Omental fat pad (tissue), 3 donors: ENCODE measurements at regions not wholly inside any gene's neighbourhood (a gene's known extent, or its start where the extent isn't known, plus 50 kb on each side); places are given as distances from the start of the nearest gene placed in this dataset.

Experiments
- ATAC-seq: fragments of 150-250 bp; one replicate; pipeline ENCODE4 v1.9.1; 2016; ENCODE audit warnings: mild to moderate bottlenecking, moderate library complexity; ENCODE audit not compliant: low FRiP score
- DNase-seq: peaks from one replicate; pipeline ENCODE4 v3.0.0-alpha.2; 2019; ENCODE audit warnings: low spot score
- TF ChIP-seq, protein P1 (sequence below), 3 donors: fragments of 450-650 bp; IDR thresholded peaks; one replicate each; pipeline ENCODE4 v1.5.1; 2016 to 2017; ENCODE audit warnings: antibody characterized with exemption in 3 of 3, mild to moderate bottlenecking in 3 of 3, moderate library complexity in 2 of 3

DNA sequence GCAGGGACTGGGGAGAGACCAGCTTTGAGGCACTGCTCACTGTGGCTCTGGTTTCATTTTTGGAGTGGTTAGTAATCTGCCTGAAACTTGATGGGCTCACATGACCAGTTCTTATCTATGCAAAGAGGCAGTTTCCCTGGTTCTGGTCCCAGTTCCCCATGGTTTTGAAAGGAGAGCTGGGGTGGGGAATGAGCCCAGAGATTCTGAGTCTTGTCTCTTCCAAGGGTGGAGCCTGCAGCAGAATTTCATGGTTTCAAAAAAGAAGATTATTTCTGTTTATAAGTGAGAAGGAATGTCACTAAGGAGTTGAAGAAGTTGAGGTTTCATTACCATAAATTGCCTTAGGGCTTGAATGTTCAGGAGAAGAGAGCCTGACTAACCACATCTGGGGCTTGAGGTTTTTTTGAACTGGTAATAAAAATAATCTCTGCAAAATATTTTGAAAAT is 190.2 kb upstream of the HABP2 start:
- TF ChIP-seq, protein P1, sequence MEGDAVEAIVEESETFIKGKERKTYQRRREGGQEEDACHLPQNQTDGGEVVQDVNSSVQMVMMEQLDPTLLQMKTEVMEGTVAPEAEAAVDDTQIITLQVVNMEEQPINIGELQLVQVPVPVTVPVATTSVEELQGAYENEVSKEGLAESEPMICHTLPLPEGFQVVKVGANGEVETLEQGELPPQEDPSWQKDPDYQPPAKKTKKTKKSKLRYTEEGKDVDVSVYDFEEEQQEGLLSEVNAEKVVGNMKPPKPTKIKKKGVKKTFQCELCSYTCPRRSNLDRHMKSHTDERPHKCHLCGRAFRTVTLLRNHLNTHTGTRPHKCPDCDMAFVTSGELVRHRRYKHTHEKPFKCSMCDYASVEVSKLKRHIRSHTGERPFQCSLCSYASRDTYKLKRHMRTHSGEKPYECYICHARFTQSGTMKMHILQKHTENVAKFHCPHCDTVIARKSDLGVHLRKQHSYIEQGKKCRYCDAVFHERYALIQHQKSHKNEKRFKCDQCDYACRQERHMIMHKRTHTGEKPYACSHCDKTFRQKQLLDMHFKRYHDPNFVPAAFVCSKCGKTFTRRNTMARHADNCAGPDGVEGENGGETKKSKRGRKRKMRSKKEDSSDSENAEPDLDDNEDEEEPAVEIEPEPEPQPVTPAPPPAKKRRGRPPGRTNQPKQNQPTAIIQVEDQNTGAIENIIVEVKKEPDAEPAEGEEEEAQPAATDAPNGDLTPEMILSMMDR (IDR thresholded peaks at IDR 0.05): no peak
- ATAC-seq: peak; percentile 81
- no peak for DNase-seq

DNA sequence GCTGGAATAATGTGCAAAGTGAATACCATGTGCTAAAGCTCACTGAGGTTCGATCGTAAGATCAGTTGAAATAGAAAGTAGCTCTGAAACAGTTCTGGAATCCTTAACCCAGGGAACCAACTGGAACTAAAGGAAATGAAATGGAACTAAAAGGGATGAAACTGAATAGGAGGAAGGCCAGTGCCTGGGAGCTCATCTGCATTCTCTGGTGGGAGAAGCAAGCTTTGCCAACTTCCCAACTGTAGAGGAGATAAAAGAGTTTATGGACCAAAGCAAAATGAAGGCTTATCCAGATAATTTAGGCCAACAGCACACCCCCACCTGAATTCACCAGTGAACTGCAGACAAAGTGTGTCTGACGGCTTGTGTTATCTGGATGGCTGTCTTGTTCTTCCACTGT is 188.6 kb upstream of the HABP2 start:
- ATAC-seq: no peak
- TF ChIP-seq, protein P1 (IDR thresholded peaks at IDR 0.05): no peak
- no peak for DNase-seq

DNA sequence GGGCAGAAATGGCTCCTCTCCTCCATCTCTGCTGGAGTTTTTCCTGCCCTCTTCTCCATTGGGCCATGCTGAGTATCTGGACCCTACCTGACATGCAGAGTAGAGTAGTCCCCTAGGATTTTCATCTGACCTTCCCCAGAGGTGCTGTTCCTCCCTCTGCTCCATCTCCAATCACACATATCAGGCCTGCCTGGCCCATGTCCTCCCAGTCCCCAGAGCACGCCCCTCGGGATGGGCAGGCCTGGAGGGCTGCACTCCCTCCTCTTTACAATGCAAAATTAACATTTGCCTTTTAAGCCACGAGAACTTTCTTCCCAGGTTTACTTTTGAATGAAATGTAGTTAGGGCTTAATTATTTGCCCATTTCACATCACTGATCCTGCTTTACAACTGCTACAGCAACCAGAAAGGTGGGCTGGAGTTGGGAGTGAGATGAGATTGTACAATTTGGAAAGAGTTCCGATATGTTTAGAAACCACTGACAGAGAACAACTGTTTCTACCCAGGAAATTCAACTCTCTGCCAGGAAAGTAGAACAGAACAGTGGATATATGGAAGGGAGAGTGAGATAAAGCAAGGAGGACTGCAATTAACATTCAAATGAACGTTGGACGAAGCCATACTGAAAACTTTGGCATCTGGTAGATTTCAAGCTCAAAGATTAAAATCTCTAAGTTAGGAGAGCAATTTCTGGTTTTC is 184.0 kb upstream of the HABP2 start:
- DNase-seq (no peak), ATAC-seq (no peak)
- TF ChIP-seq, protein P1 (IDR thresholded peaks at IDR 0.05): no peak

DNA sequence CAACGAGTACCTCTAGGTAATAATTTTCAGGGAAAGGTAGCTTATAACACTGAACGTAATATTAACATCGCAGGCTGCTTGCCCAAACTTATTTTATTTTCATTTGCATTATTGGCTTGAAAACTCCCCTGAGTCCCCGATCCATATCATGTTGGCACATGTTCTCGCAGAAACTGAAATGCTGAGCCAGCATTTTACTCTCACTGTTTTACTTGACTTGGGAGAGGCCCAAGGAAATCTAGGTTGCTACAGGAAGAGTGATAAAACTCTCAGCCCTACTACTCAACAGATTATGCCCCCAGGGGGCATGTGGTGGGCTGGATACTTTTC is 183.5 kb upstream of the HABP2 start:
- TF ChIP-seq, protein P1 (IDR thresholded peaks at IDR 0.05): no peak
- ATAC-seq (no peak), DNase-seq (no peak)

DNA sequence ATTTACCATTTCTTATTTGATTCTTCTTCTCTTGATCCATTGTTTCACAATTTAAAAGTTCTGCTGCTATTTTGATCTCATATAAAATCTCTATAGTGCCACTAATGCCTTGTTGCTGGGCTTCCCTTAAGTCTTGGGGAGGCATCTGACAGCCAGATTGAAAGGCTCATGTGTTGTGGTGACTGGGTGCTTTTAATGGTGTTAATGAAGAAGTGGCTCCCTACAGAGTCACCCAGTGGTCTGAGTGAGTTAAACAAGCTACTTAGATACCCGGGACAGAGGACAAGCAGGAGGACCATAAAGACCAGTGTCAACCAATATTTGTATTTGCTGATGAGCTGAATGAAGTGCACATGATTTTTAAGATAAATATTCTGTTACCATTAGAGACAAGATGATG is 176.4 kb upstream of the HABP2 start:
- DNase-seq: no peak
- TF ChIP-seq, protein P1 (IDR thresholded peaks at IDR 0.05): no peak
- no peak for ATAC-seq

DNA sequence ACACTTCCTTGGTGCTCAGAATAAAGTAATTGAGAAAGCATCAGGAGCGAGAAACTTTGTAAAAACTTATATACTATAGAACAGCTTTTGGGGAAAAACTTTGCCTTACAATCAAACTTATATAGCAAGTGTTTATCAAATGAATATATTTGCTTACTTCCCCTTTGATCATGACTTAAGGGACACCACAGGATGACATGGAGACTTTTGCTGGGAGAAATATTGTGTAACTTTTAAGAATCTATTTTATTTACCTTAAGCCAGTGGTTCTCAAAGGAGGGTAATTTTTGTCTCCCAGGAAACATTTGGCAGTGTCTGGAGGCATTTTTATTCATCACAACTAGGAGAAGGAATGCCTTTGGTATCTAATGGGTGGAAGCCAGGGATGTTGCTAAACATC is 173.8 kb upstream of the HABP2 start:
- DNase-seq (no peak), ATAC-seq (no peak)
- TF ChIP-seq, protein P1 (IDR thresholded peaks at IDR 0.05): no peak

DNA sequence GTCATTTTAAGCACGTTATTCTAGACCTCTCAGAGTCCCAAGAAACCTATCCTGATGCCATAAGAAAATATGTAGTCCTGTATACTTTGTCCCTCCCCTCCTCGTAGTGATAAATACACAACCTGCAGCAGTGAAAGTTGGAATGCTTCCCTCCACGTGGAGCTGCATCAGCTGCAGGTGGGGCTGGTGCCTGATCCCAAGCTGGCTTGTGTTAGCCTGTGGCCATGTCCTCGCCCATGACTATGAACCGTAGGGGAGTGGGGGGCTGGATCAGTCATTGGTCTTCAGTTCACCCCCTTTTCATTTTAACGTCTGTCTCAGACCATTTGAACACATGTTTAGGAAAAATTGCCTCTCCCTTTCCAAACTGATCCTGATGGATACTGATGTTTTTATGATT is 171.4 kb upstream of the HABP2 start:
- ATAC-seq (no peak), DNase-seq (no peak)
- TF ChIP-seq, protein P1 (IDR thresholded peaks at IDR 0.05): no peak
